GM23338 (cell line): ENCODE measurements at regions not wholly inside any gene's neighbourhood (a gene's known extent, or its start where the extent isn't known, plus 50 kb on each side); places are given as distances from the start of the nearest gene placed in this dataset.

Source experiments
- ATAC-seq: fragments of 200-7000 bp; cut with Tn5 transposase; 3 replicates; pipeline ENCODE4 v1.9.1; 2020
- DNase-seq: peaks from one replicate; pipeline ENCODE4 v3.0.0-alpha.2; 2015; ENCODE audit warnings: low spot score
- H2AFZ ChIP-seq: fragments of 200-600 bp; sonication (generic); 2 replicates; pipeline ENCODE4 v1.8.0; 2016; ENCODE audit warnings: antibody characterized with exemption, mild to moderate bottlenecking, moderate library complexity
- H3F3A ChIP-seq: fragments of 200-600 bp; sonication (generic); replicated peaks from 2 replicates; pipeline ENCODE4 v1.8.0; 2017; ENCODE audit warnings: antibody characterized with exemption, mixed run types, low read depth
- H3K27ac ChIP-seq: fragments of 200-600 bp; sonication (generic); 2 replicates; pipeline ENCODE4 v1.6.1; 2016; ENCODE audit warnings: low read depth
- H3K27me3 ChIP-seq: fragments of 200-600 bp; sonication (generic); 2 replicates; pipeline ENCODE4 v1.8.0; 2016; ENCODE audit warnings: mild to moderate bottlenecking, mixed run types, moderate library complexity; ENCODE audit not compliant: insufficient read depth
- H3K36me3 ChIP-seq: fragments of 200-600 bp; sonication (generic); 2 replicates; pipeline ENCODE4 v1.8.0; 2016; ENCODE audit warnings: mild to moderate bottlenecking; ENCODE audit not compliant: insufficient read depth
- H3K4me1 ChIP-seq: fragments of 200-600 bp; sonication (generic); 2 replicates; pipeline ENCODE4 v1.8.0; 2016; ENCODE audit warnings: mild to moderate bottlenecking, moderate library complexity; ENCODE audit not compliant: insufficient read depth
- H3K4me2 ChIP-seq: fragments of 200-600 bp; sonication (generic); 2 replicates; pipeline ENCODE4 v1.7.1; 2017; ENCODE audit warnings: mixed run types
- H3K4me3 ChIP-seq: fragments of 200-600 bp; sonication (generic); 2 replicates; pipeline ENCODE4 v1.6.1; 2016; ENCODE audit warnings: mixed run types
- H3K79me2 ChIP-seq: fragments of 200-600 bp; sonication (generic); replicated peaks from 2 replicates; pipeline ENCODE4 v1.8.0; 2017; ENCODE audit warnings: mild to moderate bottlenecking; ENCODE audit not compliant: insufficient read depth
- H3K9me2 ChIP-seq: fragments of 200-600 bp; sonication (generic); 2 replicates; pipeline ENCODE4 v1.8.0; 2017; ENCODE audit not compliant: insufficient read depth
- H4K20me1 ChIP-seq: fragments of 200-600 bp; sonication (generic); replicated peaks from 2 replicates; pipeline ENCODE4 v1.8.0; 2017; ENCODE audit warnings: mild to moderate bottlenecking; ENCODE audit not compliant: insufficient read depth
- H3K27ac Mint-ChIP-seq: 2 replicates; pipeline ENCODE4 v1.8.0; 2020; ENCODE audit warnings: inconsistent platforms, mild to moderate bottlenecking, moderate library complexity, mixed read lengths
- H3K27me3 Mint-ChIP-seq: 3 replicates; pipeline ENCODE4 v1.8.0; 2022; ENCODE audit warnings: low read depth, mild to moderate bottlenecking, moderate library complexity, mixed read lengths, inconsistent platforms; ENCODE audit not compliant: insufficient read depth, poor library complexity
- H3K36me3 Mint-ChIP-seq: 3 replicates; pipeline ENCODE4 v1.8.0; 2021; ENCODE audit warnings: low read depth, mild to moderate bottlenecking, inconsistent platforms, moderate library complexity, mixed read lengths
- H3K4me1 Mint-ChIP-seq: 3 replicates; pipeline ENCODE4 v1.8.0; 2020; ENCODE audit warnings: mild to moderate bottlenecking, inconsistent platforms, mixed read lengths
- H3K4me3 Mint-ChIP-seq: 3 replicates; pipeline ENCODE4 v1.8.0; 2021; ENCODE audit warnings: moderate library complexity, mild to moderate bottlenecking, inconsistent platforms, mixed read lengths
- H3K9me3 Mint-ChIP-seq: 3 replicates; pipeline ENCODE4 v1.8.0; 2020; ENCODE audit warnings: moderate library complexity, mild to moderate bottlenecking, inconsistent platforms, mixed read lengths
- EZH2 ChIP-seq: fragments of 200-600 bp; sonication (generic); IDR thresholded peaks from one replicate; pipeline ENCODE4 v1.8.0; 2017; ENCODE audit warnings: antibody characterized with exemption, mild to moderate bottlenecking, low read depth; ENCODE audit not compliant: unreplicated experiment
- EZH2phosphoT487 ChIP-seq: fragments of 200-600 bp; sonication (generic); IDR thresholded peaks from one replicate; pipeline ENCODE4 v1.8.1; 2018; ENCODE audit warnings: antibody characterized with exemption; ENCODE audit not compliant: unreplicated experiment
- JUNB ChIP-seq: IDR thresholded peaks from one replicate; pipeline ENCODE4 v1.6.1; 2016; ENCODE audit warnings: antibody characterized with exemption; ENCODE audit not compliant: unreplicated experiment
- POLR2AphosphoS5 ChIP-seq: IDR thresholded peaks from 2 replicates; pipeline ENCODE4 v1.6.1; 2016; ENCODE audit warnings: antibody characterized with exemption, low read depth
- ZNF114 ChIP-seq: fragments of 250-450 bp; sonication (Bioruptor Pico); IDR thresholded peaks from 2 replicates; pipeline ENCODE4 v1.5.0; 2020; ENCODE audit warnings: mild to moderate bottlenecking, moderate library complexity
- ZNF331 ChIP-seq: fragments of 250-450 bp; sonication (Bioruptor Pico); IDR thresholded peaks from 2 replicates; pipeline ENCODE4 v1.5.0; 2020; ENCODE audit warnings: low read depth, mild to moderate bottlenecking, moderate library complexity
- TF ChIP-seq, protein P1 (sequence below): fragments of 250-450 bp; sonication (Bioruptor Pico); IDR thresholded peaks from 2 replicates; pipeline ENCODE4 v1.5.0; 2020; ENCODE audit warnings: mild to moderate bottlenecking, moderate library complexity
- TF ChIP-seq, protein P2 (sequence below): IDR thresholded peaks from one replicate; pipeline ENCODE4 v1.6.1; 2018; ENCODE audit warnings: antibody characterized with exemption; ENCODE audit not compliant: unreplicated experiment
- TF ChIP-seq, protein P3 (sequence below), 2 experiments: fragments of 200-600 bp in 1 of 2; sonication (generic) in 1 of 2; conservative IDR thresholded peaks; 2 replicates each; pipeline versions ENCODE4 v1.5.1 to v1.6.1; 2016 to 2017; ENCODE audit warnings: antibody characterized with exemption in 2 of 2, low read depth in 2 of 2, mild to moderate bottlenecking in 2 of 2, moderate library complexity in 1 of 2

DNA sequence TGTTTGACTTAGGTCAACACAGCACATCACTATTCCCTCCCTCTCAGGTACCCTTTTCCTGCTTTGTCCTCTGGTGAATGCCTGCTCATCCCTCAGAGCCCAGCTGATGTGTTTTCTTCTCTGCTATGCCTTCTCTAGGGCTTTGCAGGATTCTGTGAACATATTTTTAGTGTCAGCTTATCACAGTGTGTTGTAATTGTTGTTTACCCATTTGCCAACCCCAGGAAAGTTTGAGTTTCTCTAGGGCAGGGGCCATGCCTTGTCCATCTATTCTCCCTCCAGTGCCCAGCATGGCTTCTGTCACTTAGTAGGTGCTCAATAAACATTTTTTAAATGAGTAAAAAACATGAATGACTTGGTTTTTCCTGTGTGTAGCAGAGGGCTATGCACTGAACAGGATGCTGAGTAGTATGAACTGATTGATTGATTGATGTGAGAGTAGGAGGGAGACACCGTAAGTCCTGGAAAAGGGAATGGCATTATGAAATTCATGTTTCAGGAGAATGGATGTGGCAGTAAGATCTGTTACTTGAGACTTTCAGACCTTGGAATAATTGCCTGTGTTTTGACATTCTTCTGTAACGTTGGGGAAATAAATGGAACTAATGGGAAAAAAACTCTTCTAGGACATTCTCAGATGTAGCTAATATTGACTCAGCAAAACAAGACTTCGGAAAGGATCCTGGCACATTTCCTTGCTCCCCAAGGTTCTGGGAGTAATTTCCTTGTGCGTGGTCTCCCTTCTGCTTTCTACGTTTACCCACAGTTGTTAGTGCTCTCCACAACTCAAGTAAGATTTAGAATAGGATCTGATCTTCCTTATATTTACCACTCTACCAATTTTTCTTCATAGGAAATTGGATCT is 267.3 kb upstream of the TBL1XR1 start:
- Mint-ChIP-seq H3K27me3 (no peaks in the 10 kb centered on the region), H3K36me3 (no peaks in the 10 kb centered on the region; the same call in 2 of the 3 replicates), H3K27ac (no peak overlapping the region), H3K9me3 (no peaks in the 10 kb centered on the region), H3K4me1 (peaks cover 12% of the 10 kb centered on the region), H3K4me3 (no peak overlapping the region)
- no peak overlapping the region for H3K27ac ChIP-seq
- H3K36me3 ChIP-seq: no peaks in the 10 kb centered on the region
- no peak for ATAC-seq
- DNase-seq: no peak
- H3K79me2 ChIP-seq: no peaks in the 10 kb centered on the region
- H3K4me1 ChIP-seq: peaks cover 21% of the 10 kb centered on the region
- H3K27me3 ChIP-seq: no peaks in the 10 kb centered on the region
- no peak overlapping the region for H3K4me3 ChIP-seq
- no peak for TF ChIP-seq JUNB
- TF ChIP-seq ZNF331 (CRISPR knock-in tag): no peak
- no peaks in the 10 kb centered on the region for H3K9me2 ChIP-seq
- no peak overlapping the region for H3K4me2 ChIP-seq
- H3F3A ChIP-seq: no peaks in the 10 kb centered on the region
- H4K20me1 ChIP-seq: no peaks in the 10 kb centered on the region
- peak overlapping the region; percentile 60; the same call in 1 of the 2 replicates for H2AFZ ChIP-seq

DNA sequence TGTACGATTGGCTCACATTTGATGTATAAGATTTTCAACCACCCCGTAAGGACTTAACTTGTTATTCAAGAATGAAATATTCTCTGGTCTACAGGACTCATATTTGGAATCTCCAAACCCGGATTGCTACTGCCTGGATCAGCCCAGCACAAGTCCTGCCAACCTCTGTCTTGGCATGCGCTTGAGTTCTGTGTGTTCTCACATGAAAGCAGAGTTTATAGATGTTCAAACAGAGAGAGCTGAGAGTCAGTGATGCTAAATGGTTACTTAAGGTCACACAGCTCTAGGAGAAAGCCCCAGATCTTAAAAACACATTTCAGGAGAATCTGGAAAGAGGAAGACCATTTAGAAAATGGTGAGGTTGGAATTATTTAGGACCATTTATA is 268.0 kb upstream of the TBL1XR1 start:
- H3K4me3 Mint-ChIP-seq: no peak overlapping the region
- H3K79me2 ChIP-seq: no peaks in the 10 kb centered on the region
- no peak overlapping the region for H3K4me2 ChIP-seq
- peaks cover 12% of the 10 kb centered on the region for H3K4me1 Mint-ChIP-seq
- no peaks in the 10 kb centered on the region for H3K27me3 Mint-ChIP-seq
- no peak overlapping the region for H3K27ac Mint-ChIP-seq
- H3K36me3 ChIP-seq: no peaks in the 10 kb centered on the region
- DNase-seq (no peak), ATAC-seq (no peak)
- H3K9me3 Mint-ChIP-seq: no peaks in the 10 kb centered on the region
- H3K4me1 ChIP-seq: peaks cover 14% of the 10 kb centered on the region
- H3K9me2 ChIP-seq: no peaks in the 10 kb centered on the region
- no peaks in the 10 kb centered on the region for H3K27me3 ChIP-seq
- H4K20me1 ChIP-seq: no peaks in the 10 kb centered on the region
- H2AFZ ChIP-seq: peak overlapping the region; percentile 43; the same call in 1 of the 2 replicates
- no peaks in the 10 kb centered on the region for H3F3A ChIP-seq
- H3K4me3 ChIP-seq: no peak overlapping the region
- no peak overlapping the region for H3K27ac ChIP-seq
- H3K36me3 Mint-ChIP-seq: no peaks in the 10 kb centered on the region; the same call in 2 of the 3 replicates
- no peak for TF ChIP-seq ZNF114 (CRISPR knock-in tag)
- TF ChIP-seq, protein P1, sequence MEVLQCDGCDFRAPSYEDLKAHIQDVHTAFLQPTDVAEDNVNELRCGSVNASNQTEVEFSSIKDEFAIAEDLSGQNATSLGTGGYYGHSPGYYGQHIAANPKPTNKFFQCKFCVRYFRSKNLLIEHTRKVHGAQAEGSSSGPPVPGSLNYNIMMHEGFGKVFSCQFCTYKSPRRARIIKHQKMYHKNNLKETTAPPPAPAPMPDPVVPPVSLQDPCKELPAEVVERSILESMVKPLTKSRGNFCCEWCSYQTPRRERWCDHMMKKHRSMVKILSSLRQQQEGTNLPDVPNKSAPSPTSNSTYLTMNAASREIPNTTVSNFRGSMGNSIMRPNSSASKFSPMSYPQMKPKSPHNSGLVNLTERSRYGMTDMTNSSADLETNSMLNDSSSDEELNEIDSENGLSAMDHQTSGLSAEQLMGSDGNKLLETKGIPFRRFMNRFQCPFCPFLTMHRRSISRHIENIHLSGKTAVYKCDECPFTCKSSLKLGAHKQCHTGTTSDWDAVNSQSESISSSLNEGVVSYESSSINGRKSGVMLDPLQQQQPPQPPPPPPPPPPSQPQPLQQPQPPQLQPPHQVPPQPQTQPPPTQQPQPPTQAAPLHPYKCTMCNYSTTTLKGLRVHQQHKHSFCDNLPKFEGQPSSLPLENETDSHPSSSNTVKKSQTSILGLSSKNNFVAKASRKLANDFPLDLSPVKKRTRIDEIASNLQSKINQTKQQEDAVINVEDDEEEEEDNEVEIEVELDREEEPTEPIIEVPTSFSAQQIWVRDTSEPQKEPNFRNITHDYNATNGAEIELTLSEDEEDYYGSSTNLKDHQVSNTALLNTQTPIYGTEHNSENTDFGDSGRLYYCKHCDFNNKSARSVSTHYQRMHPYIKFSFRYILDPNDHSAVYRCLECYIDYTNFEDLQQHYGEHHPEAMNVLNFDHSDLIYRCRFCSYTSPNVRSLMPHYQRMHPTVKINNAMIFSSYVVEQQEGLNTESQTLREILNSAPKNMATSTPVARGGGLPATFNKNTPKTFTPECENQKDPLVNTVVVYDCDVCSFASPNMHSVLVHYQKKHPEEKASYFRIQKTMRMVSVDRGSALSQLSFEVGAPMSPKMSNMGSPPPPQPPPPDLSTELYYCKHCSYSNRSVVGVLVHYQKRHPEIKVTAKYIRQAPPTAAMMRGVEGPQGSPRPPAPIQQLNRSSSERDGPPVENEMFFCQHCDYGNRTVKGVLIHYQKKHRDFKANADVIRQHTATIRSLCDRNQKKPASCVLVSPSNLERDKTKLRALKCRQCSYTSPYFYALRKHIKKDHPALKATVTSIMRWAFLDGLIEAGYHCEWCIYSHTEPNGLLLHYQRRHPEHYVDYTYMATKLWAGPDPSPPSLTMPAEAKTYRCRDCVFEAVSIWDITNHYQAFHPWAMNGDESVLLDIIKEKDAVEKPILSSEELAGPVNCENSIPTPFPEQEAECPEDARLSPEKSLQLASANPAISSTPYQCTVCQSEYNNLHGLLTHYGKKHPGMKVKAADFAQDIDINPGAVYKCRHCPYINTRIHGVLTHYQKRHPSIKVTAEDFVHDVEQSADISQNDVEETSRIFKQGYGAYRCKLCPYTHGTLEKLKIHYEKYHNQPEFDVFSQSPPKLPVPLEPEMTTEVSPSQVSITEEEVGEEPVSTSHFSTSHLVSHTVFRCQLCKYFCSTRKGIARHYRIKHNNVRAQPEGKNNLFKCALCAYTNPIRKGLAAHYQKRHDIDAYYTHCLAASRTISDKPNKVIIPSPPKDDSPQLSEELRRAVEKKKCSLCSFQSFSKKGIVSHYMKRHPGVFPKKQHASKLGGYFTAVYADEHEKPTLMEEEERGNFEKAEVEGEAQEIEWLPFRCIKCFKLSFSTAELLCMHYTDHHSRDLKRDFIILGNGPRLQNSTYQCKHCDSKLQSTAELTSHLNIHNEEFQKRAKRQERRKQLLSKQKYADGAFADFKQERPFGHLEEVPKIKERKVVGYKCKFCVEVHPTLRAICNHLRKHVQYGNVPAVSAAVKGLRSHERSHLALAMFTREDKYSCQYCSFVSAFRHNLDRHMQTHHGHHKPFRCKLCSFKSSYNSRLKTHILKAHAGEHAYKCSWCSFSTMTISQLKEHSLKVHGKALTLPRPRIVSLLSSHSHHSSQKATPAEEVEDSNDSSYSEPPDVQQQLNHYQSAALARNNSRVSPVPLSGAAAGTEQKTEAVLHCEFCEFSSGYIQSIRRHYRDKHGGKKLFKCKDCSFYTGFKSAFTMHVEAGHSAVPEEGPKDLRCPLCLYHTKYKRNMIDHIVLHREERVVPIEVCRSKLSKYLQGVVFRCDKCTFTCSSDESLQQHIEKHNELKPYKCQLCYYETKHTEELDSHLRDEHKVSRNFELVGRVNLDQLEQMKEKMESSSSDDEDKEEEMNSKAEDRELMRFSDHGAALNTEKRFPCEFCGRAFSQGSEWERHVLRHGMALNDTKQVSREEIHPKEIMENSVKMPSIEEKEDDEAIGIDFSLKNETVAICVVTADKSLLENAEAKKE (CRISPR knock-in tag): no peak
- TF ChIP-seq EZH2phosphoT487: no peak
- no peak for TF ChIP-seq EZH2
- TF ChIP-seq, protein P2, sequence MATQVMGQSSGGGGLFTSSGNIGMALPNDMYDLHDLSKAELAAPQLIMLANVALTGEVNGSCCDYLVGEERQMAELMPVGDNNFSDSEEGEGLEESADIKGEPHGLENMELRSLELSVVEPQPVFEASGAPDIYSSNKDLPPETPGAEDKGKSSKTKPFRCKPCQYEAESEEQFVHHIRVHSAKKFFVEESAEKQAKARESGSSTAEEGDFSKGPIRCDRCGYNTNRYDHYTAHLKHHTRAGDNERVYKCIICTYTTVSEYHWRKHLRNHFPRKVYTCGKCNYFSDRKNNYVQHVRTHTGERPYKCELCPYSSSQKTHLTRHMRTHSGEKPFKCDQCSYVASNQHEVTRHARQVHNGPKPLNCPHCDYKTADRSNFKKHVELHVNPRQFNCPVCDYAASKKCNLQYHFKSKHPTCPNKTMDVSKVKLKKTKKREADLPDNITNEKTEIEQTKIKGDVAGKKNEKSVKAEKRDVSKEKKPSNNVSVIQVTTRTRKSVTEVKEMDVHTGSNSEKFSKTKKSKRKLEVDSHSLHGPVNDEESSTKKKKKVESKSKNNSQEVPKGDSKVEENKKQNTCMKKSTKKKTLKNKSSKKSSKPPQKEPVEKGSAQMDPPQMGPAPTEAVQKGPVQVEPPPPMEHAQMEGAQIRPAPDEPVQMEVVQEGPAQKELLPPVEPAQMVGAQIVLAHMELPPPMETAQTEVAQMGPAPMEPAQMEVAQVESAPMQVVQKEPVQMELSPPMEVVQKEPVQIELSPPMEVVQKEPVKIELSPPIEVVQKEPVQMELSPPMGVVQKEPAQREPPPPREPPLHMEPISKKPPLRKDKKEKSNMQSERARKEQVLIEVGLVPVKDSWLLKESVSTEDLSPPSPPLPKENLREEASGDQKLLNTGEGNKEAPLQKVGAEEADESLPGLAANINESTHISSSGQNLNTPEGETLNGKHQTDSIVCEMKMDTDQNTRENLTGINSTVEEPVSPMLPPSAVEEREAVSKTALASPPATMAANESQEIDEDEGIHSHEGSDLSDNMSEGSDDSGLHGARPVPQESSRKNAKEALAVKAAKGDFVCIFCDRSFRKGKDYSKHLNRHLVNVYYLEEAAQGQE: no peak
- TF ChIP-seq, protein P3, sequence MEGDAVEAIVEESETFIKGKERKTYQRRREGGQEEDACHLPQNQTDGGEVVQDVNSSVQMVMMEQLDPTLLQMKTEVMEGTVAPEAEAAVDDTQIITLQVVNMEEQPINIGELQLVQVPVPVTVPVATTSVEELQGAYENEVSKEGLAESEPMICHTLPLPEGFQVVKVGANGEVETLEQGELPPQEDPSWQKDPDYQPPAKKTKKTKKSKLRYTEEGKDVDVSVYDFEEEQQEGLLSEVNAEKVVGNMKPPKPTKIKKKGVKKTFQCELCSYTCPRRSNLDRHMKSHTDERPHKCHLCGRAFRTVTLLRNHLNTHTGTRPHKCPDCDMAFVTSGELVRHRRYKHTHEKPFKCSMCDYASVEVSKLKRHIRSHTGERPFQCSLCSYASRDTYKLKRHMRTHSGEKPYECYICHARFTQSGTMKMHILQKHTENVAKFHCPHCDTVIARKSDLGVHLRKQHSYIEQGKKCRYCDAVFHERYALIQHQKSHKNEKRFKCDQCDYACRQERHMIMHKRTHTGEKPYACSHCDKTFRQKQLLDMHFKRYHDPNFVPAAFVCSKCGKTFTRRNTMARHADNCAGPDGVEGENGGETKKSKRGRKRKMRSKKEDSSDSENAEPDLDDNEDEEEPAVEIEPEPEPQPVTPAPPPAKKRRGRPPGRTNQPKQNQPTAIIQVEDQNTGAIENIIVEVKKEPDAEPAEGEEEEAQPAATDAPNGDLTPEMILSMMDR (conservative IDR thresholded peaks at IDR 0.05; ENCODE audit: low read depth in 2 of 2): no peak
- TF ChIP-seq ZNF331 (CRISPR knock-in tag): no peak
- no peak for TF ChIP-seq JUNB
- TF ChIP-seq POLR2AphosphoS5: no peak
